ENCODE measurements at regions not wholly inside any gene's neighbourhood (a gene's known extent, or its start where the extent isn't known, plus 50 kb on each side); places are given as distances from the start of the nearest gene placed in this dataset.

- TF ChIP-seq ZBTB33 (IDR thresholded peaks at IDR 0.05): no peak
- TF ChIP-seq JUND (IDR thresholded peaks at IDR 0.05): no peak
- TF ChIP-seq RXRA (IDR thresholded peaks at IDR 0.05): no peak
- TF ChIP-seq NR2F2 (IDR thresholded peaks at IDR 0.05): no peak
- TF ChIP-seq TAF1 (conservative IDR thresholded peaks at IDR 0.05): no peak
- TF ChIP-seq MAX (IDR thresholded peaks at IDR 0.05): no peak
- TF ChIP-seq FOXA1 (IDR thresholded peaks at IDR 0.05): no peak
- TF ChIP-seq SP1 (IDR thresholded peaks at IDR 0.05): no peak
- TF ChIP-seq REST (IDR thresholded peaks at IDR 0.05): no peak
- no peak for TF ChIP-seq ATF3 (IDR thresholded peaks at IDR 0.05)
- no peak for TF ChIP-seq GABPA (IDR thresholded peaks at IDR 0.05 in 1 of 2, conservative IDR thresholded peaks at IDR 0.05 in 1 of 2)
- TF ChIP-seq RAD21 (IDR thresholded peaks at IDR 0.05): no peak
- no peak for TF ChIP-seq CTCF (IDR thresholded peaks at IDR 0.05; ENCODE audit: low read depth, low read length, missing input control)
- no peak for TF ChIP-seq YY1 (IDR thresholded peaks at IDR 0.05)
- no peak for TF ChIP-seq HNF4G (IDR thresholded peaks at IDR 0.05)
- TF ChIP-seq FOXA2 (IDR thresholded peaks at IDR 0.05): no peak
- no peak for TF ChIP-seq EGR1 (IDR thresholded peaks at IDR 0.05; ENCODE audit: low read depth in 2 of 2)
- TF ChIP-seq HNF4A (conservative IDR thresholded peaks at IDR 0.05): no peak
- no peak overlapping the region for H3K27ac ChIP-seq (ENCODE audit: low read depth in 1 of 2, low read length in 2 of 2)
- no peaks in the 10 kb centered on the region for H3K4me1 ChIP-seq (ENCODE audit: control insufficient read depth in 4 of 4, insufficient read depth in 4 of 4, low read length in 3 of 4)
- H3K9ac ChIP-seq (ENCODE audit: low read depth in 1 of 2, low read length in 2 of 2): no peak overlapping the region
- no peak overlapping the region for H3K4me3 ChIP-seq (ENCODE audit: low read depth in 1 of 3, low read length in 3 of 3)
- H3K36me3 ChIP-seq (ENCODE audit: control insufficient read depth in 4 of 4, insufficient read depth in 3 of 4, low read depth in 1 of 4, low read length in 3 of 4): no peaks in the 10 kb centered on the region
- WGBS: 71% methylated on average over 2 of the region's 2 CpGs
- no peak for DNase-seq (ENCODE audit: low spot score)
- no peaks in the 10 kb centered on the region for H3K9me3 ChIP-seq (ENCODE audit: control insufficient read depth in 4 of 4, low read length in 3 of 4)
- H3K27me3 ChIP-seq (ENCODE audit: control insufficient read depth in 4 of 4, insufficient read depth in 4 of 4, low read length in 3 of 4): no peaks in the 10 kb centered on the region
Measured at GRCh38 chrX:121260596-121261240, 213.3 kb downstream of the GLUD2 start.
